OCI-LY3 (cell line): ENCODE measurements at regions not wholly inside any gene's neighbourhood (a gene's known extent, or its start where the extent isn't known, plus 50 kb on each side); places are given as distances from the start of the nearest gene placed in this dataset.

Experiments used
- CTCF ChIP-seq: fragments of 200-600, 300-600 bp; sonication (generic); IDR thresholded peaks from 2 replicates; pipeline ENCODE4 v1.5.1; 2014; ENCODE audit warnings: antibody characterized with exemption, low read length, low read depth
- EZH2phosphoT487 ChIP-seq: fragments of 200-600 bp; shearing (Covaris generic); IDR thresholded peaks from 2 replicates; pipeline ENCODE4 v1.6.1; 2018; ENCODE audit warnings: antibody characterized with exemption, mixed run types, low read depth

- no peak for TF ChIP-seq CTCF
- no peak for TF ChIP-seq EZH2phosphoT487
Observed at GRCh38 chr18:22789052-22789451, 144.1 kb upstream of the RBBP8 start.
